ENCODE measurements at regions not wholly inside any gene's neighbourhood (a gene's known extent, or its start where the extent isn't known, plus 50 kb on each side); places are given as distances from the start of the nearest gene placed in this dataset.

GRCh38 chr5:3032513-3032912 is 281.0 kb upstream of the IRX2 start:
- no peak for DNase-seq

GRCh38 chr5:3031733-3032378 is 280.4 kb upstream of the IRX2 start:
- DNase-seq = no peak

- no peak for DNase-seq
Observed at GRCh38 chr5:3030511-3031165, 279.2 kb upstream of the IRX2 start.

GRCh38 chr5:3029396-3029795 is 277.9 kb upstream of the IRX2 start:
- DNase-seq = no peak

- DNase-seq = no peak
Observed at GRCh38 chr5:3027866-3028635, 276.6 kb upstream of the IRX2 start.

GRCh38 chr5:3027185-3027865 is 275.8 kb upstream of the IRX2 start:
- DNase-seq = no peak

GRCh38 chr5:3026651-3027050 is 275.2 kb upstream of the IRX2 start:
- no peak for DNase-seq

- DNase-seq = no peak
Observed at GRCh38 chr5:3026099-3026498, 274.6 kb upstream of the IRX2 start.

GRCh38 chr5:3025392-3025791 is 273.9 kb upstream of the IRX2 start:
- no peak for DNase-seq

- DNase-seq = no peak
Observed at GRCh38 chr5:3024976-3025375, 273.5 kb upstream of the IRX2 start.

GRCh38 chr5:3024554-3024953 is 273.1 kb upstream of the IRX2 start:
- DNase-seq = no peak

GRCh38 chr5:3024126-3024525 is 272.6 kb upstream of the IRX2 start:
- no peak for DNase-seq

GRCh38 chr5:3023656-3024055 is 272.2 kb upstream of the IRX2 start:
- DNase-seq = no peak

- DNase-seq = no peak
Observed at GRCh38 chr5:3022665-3023064, 271.2 kb upstream of the IRX2 start.

GRCh38 chr5:3020426-3020825 is 268.9 kb upstream of the IRX2 start:
- no peak for DNase-seq

- DNase-seq = no peak
Observed at GRCh38 chr5:3019045-3019444, 267.6 kb upstream of the IRX2 start.

- DNase-seq = no peak
Observed at GRCh38 chr5:3011764-3012017, 260.2 kb upstream of the IRX2 start.

GRCh38 chr5:3010953-3011763 is 259.7 kb upstream of the IRX2 start:
- no peak for DNase-seq

GRCh38 chr5:3010301-3010952 is 258.9 kb upstream of the IRX2 start:
- no peak for DNase-seq

GRCh38 chr5:3009605-3010004 is 258.1 kb upstream of the IRX2 start:
- no peak for DNase-seq

- no peak for DNase-seq
Observed at GRCh38 chr5:3007577-3007976, 256.1 kb upstream of the IRX2 start.

GRCh38 chr5:3006961-3007551 is 255.6 kb upstream of the IRX2 start:
- no peak for DNase-seq
